GM21360 (cell line): ENCODE measurements at regions not wholly inside any gene's neighbourhood (a gene's known extent, or its start where the extent isn't known, plus 50 kb on each side); places are given as distances from the start of the nearest gene placed in this dataset.
"Not testable (repeated sequence)": the region's sequence is repeated elsewhere in the genome, so short reads cannot be mapped to it uniquely, and the experiment has no call there.

Experiments
- ATAC-seq: cut with Tn5 transposase; IDR thresholded peaks from one replicate; pipeline ENCODE4 v1.9.1; 2021; ENCODE audit warnings: mild to moderate bottlenecking, moderate library complexity; ENCODE audit not compliant: unreplicated experiment

GRCh38 chr4:123535037-123535748, 138.6 kb downstream of the SPRY1 start:
- ATAC-seq, result no peak

GRCh38 chr4:123536225-123536624, 139.6 kb downstream of the SPRY1 start:
- ATAC-seq, result no peak

- not testable (repeated sequence) for ATAC-seq
Observed at GRCh38 chr4:123537906-123538402, 141.4 kb downstream of the SPRY1 start.

GRCh38 chr4:123545667-123546572, 149.3 kb downstream of the SPRY1 start:
- no peak for ATAC-seq

- no peak for ATAC-seq
Observed at GRCh38 chr4:123546573-123547060, 150.0 kb downstream of the SPRY1 start.

GRCh38 chr4:123547216-123548165, 150.9 kb downstream of the SPRY1 start:
- no peak for ATAC-seq

- no peak for ATAC-seq
Observed at GRCh38 chr4:123553279-123553678, 156.7 kb downstream of the SPRY1 start.

- no peak for ATAC-seq
Observed at GRCh38 chr4:123553733-123554637, 157.4 kb downstream of the SPRY1 start.

- ATAC-seq, result no peak
Observed at GRCh38 chr4:123554801-123555232, 158.2 kb downstream of the SPRY1 start.

- ATAC-seq, result no peak
Observed at GRCh38 chr4:123555233-123555806, 158.7 kb downstream of the SPRY1 start.

GRCh38 chr4:123555807-123556273, 159.2 kb downstream of the SPRY1 start:
- ATAC-seq, result no peak

- ATAC-seq, result no peak
Observed at GRCh38 chr4:123556526-123556925, 159.9 kb downstream of the SPRY1 start.

GRCh38 chr4:123557857-123558536, 161.4 kb downstream of the SPRY1 start:
- no peak for ATAC-seq

GRCh38 chr4:123558865-123559264, 162.3 kb downstream of the SPRY1 start:
- no peak for ATAC-seq

GRCh38 chr4:123559955-123560871, 163.6 kb downstream of the SPRY1 start:
- no peak for ATAC-seq

GRCh38 chr4:123561525-123561924, 164.9 kb downstream of the SPRY1 start:
- ATAC-seq, result no peak

- no peak for ATAC-seq
Observed at GRCh38 chr4:123562994-123563750, 166.6 kb downstream of the SPRY1 start.
